Pulmonary artery endothelial cell (primary cell): ENCODE measurements at regions not wholly inside any gene's neighbourhood (a gene's known extent, or its start where the extent isn't known, plus 50 kb on each side); places are given as distances from the start of the nearest gene placed in this dataset.
"Not testable (repeated sequence)": the region's sequence is repeated elsewhere in the genome, so short reads cannot be mapped to it uniquely, and the experiment has no call there.

Experiments used
- DNase-seq: peaks from one replicate; pipeline ENCODE4 v3.0.0-alpha.2; 2011; ENCODE audit warnings: low read depth, low spot score

DNA sequence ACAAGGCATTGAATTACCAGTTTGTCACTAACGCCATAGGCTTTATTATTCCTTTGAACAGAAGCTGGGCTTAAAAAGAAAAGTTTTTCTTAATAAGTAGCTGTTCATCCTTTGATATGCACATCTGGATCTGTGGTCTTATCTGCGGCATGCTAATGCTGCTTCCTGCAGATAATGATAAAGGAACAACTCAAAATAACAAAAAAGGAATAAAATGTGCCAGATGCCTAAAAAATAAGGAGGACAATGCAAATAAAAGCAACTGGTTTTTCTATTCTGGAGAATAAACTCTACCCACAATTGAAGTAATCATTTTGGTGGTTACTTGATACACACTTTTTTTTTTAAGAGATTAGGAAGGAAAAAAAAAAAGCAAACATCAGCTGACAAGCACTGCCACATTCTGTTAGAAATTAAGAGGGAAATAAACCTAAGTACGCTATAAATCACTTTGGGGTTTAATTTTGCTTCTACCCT, 156.8 kb upstream of the SALL4 start:
- peak; percentile 53 for DNase-seq

DNA sequence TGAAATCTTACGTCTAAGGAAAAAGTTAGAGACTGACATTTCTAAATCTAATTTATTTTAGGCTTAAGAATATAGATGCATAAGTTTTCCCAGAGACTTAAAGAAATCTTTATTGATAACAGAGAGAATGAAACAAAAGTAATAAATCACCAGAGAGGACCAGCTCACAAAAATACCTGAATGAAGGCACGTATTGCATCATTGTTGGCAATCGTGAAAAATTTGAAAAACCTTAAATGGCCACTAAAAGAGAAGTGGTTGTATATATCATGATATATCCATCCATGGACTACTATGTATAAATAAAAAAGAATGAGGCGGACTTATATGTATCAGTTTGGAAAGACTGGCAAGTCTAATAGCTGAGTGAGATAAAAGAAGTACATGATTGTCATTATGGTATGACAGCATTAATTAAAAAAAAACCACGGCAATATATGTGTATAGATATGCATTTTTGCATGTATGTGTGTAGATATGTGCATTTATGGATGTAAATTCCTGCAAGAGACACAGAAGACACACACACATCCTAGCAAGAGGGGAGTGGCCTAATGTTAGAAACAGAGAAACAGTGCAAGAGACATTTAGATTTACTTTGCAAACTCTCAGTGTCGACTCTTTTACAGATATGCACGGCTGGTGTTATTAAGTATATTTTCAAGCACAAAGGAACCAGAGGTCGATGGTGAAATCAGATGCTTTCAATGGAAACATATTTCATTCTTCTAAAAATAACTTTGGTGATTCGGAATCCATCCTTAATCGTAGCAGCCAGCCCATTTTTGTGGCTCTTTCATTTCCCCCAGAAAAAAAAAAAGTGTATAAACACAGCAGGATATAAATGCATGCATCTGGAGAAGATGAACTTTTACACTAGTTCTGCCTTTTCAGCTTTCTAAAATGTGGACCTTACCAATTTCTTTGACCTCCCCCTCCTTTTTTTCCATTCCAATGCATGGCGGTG, 156.1 kb upstream of the SALL4 start:
- DNase-seq = no peak

DNA sequence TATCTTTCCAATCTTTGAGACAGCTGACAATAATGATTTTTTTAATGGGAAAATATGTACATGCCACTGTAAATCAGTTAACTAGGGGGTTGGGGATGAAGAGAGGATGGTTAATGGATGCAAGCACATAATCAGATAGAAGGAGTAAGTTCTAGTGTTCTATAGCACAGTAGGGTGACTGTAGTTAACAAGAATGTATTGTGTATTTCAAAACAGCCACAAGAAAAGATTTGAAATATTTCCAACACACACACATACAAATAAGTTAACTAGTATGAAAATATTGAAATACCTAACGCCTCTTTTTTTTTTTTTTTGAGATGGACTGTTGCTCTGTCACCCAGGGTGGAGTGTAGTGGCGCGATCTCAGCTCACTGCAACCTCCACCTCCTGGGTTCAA, 153.4 kb upstream of the SALL4 start:
- DNase-seq = no peak

DNA sequence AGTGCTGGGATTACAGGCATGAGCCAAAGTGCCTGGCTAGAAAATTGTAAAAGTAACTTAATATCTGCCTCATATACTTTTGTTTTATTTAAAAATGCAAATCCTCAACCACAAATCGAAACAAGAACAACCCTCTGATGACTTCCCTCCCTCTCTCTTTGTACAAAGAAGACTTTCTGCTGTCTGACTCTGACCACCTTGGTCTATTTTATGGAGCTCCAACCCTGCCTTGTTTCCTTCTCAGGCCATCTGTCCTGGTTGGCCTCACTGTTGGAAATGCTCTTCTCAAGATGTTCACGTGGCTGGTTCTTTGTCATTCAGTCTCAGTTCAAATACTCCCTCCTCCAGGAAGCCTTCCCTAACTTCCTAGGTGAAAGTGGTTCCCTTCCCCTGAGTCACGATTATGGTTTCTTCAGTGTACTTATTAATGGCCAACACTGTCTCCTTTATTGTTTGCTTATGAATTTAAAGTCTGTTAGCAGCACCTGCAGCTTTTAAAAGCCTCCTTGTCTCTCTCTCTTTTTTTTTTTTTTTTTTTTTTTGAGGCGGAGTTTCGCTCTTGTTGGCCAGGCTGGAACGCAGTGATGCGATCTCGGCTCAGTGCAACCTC, 151.5 kb upstream of the SALL4 start:
- DNase-seq = no peak

DNA sequence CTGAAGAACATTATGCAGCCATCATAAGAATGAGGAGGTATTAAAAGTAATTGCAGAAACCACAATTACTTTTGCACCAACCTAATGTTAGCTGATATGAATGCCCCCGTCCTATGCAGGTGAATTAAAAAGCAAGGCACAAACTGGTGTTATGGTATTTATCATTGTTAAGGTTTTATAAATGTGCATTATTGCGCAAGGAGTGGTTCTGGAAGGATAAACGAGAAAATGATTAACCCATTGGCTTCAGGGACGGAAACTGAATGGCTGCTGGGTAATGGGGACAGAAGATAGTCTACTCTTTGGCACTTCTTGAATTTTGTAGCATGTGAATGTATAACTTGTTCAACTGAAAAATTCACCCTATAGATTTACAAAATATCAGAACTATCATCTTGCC, 148.6 kb upstream of the SALL4 start:
- DNase-seq = no peak

DNA sequence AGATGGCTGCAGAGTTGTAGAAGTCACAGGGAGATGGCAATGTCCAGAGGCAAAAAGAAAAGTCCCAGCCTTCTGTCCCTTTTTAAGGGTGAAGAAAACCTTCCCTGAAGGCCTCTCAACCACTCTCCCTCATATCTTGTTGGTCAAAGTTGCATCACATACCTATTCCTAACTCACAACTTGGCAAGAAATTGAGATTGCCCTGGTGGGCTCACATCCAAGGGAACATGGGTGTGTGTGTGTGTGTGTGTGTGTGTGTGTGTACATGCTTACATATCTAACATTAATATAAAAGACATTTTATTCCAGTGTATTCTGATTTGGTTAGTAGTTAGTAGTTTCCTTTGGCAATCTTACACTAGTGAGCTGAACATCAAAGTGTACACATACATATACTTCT, 144.3 kb upstream of the SALL4 start:
- no peak for DNase-seq

DNA sequence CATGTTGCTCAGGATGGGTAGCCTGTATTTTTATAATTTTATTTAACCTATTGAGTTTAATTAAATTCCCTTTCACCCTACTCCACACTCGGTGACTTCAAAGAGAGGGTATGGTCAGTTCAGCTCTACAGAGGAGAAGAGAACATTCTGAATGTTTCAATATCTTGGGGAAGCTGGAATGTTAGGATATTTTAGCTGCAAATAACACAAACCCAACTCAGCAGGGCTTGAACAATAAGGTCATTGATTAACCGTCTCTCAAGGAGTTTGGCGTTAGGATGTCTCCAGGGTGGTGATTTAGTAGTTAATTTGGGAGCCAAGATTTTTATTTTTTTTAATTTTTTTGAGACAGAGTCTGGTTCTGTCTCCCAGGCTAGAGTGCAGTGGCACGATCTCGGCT, 143.6 kb upstream of the SALL4 start:
- DNase-seq = no peak

DNA sequence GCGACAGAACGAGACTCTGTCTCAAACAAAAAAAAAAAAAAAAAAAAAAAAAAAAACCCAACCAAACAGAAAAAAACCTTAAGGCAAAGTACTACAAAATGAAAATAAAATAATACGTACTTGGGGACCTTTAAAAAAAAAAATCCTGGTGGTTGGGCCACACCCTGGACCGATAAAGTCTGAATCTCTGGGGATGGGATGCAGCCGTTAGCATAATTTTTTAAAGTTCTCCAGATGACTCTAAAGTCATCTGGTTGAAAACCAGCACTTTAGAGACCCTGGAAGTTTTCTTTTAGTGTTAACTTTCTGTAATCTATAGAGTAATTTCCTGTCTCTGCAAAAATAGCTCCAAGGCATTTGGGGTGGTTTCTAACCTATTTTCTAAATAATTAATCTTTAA, 142.9 kb upstream of the SALL4 start:
- DNase-seq = no peak

DNA sequence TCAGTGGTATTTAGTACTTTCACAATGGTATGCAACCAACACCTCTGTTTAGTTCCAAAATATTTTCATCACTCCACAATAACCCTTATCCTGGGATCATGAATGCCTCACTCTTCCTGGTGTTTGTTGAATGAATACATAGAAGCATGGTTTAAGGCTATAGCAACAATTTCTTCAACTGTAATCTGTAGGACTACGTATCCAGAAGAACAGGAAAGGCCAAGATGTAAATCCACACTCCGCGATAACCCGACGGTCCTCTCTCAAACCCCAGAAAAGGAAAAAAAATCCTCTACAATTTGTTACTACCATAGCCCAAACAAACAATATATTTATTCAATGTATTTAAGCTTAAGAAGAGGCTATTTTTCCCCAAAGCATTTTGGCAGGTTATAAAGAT, 141.4 kb upstream of the SALL4 start:
- no peak for DNase-seq

DNA sequence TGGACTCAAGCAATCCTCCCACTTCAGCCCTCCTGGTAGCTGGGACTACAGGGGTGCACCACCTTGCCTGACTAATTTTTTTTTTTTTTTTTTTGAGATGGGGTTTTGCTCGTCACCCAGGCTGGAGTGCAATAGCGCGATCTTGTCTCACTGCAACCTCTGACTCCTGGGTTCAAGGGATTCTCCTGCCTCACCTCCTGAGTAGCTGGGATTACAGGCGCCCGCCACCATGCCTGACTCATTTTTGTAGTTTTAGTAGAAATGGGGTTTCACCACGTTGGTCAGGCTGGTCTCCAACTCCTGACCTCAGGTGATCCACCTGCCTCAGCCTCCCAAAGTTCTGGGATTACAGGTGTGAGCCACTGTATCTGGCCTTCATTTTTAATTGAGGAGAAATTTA, 141.0 kb upstream of the SALL4 start:
- not testable (repeated sequence) for DNase-seq

DNA sequence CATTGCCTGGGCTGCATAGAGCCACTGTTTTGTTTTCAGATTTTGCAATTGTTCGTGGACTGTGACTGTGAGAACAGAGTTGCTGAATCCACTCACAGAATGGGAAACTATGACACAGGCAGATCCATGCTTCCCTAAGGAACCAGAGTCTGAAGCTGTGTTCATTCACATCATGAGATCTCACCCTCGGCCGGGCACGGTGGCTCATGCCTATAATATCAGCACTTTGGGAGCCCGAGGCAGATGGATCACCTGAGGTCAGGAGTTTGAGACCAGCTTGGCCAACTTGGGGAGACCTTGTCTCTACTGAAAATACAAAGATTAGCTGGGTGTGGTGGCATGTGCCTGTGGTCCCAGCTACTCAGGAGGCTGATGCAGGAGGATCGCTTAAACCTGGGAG, 139.2 kb upstream of the SALL4 start:
- DNase-seq = no peak

DNA sequence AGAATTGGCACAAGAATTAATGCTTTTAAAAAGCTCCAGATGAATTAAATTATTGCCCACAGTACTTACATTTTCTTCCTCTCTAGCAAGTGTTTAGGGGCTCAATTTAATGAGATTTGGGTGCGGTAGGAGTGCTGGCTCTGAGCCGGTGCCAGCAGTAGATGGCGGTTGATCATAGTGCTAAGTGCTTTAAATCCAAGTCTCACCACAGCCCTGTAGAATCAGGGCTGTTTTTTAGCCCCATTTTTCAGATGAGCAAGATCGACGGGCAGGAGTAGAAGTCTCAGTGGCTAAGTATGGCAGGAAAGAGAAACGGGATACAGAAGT, 136.9 kb upstream of the SALL4 start:
- no peak for DNase-seq

DNA sequence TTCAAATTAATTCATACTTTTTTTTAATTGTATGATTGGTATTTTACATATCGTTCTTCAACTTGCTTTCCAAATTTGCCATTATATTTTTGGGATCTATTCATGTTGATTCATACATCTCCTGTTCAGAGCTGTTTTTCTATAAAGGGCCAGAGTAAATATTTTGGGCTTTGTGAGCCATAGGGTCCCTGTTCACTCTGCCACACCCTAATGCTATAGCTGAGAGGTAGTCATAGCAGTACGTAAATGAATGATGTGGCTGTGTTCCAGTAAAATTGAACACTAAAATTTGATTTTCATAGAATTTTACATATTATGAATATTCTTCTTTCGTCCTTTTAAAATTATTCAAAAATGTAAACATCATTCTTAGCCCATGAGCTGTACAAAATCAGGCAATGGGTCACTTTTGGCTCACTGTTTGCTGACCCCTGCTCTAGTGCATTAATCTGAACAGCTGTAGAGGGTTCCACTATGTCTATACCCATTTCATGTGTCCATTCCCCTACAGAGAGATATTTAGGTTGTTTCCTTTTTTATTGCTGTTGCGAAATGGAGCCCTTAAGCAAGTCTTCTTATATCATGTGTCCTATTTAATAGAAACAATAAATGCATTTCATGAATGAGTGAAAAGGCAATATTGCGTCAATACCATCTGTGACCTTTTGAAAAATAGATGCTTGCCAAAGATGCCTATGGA, 136.4 kb upstream of the SALL4 start:
- no peak for DNase-seq

DNA sequence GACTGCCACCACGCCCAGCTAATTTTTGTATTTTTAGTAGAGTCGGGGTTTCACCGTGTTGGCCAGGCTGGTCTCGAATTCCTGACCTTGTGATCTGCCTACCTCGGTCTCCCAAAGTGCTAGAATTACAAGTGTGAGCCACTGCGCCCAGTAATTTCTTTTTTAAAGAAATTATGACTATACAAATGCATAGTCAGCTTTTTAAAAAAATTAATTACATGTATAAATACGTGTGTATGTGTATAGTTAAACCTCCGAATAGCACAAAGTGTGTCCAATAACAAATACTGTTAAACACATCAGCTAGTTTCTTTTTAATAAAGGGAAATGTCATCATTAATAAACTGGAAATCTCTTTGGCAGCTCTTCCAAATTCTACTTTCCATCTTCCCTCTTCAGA, 135.5 kb upstream of the SALL4 start:
- DNase-seq = no peak

DNA sequence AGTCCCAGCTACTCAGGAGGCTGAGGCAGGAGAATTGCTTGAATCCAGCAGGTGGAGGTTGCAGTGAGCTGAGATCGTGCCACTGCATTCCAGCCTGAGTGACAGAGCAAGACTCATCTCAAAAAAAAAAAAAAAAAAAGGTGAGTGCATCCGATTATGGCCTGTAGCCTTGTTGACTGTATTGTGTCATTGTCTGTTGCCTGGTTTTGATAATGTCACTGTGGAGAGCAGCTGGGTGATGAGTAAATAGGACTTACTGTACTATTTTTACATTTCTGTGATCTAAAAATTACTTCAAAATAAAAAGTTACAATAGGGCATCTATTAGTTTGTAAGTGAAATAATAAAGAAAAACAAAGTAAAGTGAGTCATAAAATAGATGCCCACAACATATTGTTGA, 134.1 kb upstream of the SALL4 start:
- no peak for DNase-seq

DNA sequence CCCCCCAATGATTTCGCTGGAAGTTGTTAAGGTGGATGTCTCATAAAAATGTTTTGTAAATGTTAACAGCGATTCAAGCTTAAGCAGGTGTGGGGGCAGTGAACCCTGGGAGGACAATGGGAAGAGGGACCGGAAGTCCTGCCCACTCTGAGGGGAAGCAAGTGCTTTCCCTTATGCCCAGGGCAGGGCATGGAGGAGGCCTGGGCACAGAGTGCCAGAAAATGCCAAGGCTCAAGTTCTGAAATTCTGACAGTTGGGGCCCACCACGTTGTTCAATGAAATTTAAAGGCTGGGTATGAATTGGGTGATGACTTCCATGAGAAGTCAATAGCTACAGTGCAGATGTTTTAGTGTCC, 132.7 kb upstream of the SALL4 start:
- no peak for DNase-seq

DNA sequence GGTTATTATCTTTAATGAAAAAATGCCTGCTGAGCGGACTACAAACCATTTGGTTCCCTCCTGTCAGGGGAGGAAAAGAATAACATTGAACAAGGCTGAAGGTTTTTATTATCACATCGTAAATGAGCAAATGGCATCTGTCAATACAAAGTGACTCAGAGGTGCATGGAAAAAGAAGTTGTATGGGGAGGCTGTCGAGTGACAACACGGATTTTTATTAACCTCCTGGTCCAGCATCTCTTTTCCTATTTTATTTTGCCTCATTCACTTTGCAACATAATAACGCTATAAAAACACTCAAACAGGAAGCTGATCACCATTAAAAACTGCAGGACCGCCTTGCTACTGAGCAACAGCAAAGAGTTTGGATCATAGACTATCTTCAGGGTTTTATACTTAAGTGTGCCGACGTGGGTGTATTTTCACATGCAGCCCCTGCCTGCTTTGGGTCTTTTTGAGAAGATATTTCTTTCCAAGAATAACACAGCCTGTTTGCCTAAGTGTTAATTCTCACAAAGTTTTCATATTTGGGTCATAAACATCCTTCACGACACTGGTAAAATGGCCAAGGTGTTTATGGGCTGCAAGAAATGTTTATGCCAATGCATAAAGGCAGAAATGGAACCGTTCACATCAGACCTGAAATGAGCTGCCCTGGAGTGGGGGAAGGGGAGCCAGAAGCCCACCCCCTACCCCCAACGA, 132.1 kb upstream of the SALL4 start:
- no peak for DNase-seq

DNA sequence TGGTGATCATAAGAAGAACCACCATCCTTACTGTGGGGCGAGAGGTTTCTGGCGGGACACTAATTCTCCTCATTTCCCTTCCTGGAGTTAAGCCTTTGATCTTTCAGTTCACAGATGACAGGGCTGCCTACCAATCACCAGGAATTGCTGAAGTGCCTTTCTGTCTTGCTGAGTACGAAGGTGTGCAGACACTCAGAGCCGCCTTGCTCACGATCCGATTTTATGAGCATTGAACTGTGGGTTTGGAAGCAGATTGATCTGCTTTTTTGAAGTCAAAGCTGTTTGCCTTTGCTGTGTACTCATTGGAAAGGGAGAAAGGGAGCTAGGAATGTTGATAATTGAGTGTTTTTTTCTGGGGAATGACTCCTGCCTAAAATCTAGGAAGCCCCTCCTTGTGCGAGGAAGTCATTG, 129.1 kb upstream of the SALL4 start:
- DNase-seq = no peak

DNA sequence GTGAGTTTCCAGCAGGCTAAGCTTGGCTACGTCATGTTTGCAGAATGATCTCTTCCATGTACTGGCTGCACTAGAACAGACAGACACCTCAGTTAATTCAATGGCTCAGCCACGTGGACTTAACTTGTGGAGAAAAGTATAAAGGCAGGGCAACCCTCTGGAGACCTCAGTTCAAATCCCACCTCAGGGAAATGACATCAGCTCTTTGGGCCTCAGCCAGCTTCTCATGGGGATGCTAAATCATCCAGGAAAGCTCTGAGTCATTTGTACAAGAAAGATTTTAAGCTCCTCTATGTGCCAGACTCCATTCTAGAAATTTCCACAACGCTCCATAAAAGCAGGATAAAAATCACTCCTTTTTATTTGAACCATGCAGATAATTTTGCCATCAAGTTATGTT, 128.5 kb upstream of the SALL4 start:
- peak; percentile 67 for DNase-seq

DNA sequence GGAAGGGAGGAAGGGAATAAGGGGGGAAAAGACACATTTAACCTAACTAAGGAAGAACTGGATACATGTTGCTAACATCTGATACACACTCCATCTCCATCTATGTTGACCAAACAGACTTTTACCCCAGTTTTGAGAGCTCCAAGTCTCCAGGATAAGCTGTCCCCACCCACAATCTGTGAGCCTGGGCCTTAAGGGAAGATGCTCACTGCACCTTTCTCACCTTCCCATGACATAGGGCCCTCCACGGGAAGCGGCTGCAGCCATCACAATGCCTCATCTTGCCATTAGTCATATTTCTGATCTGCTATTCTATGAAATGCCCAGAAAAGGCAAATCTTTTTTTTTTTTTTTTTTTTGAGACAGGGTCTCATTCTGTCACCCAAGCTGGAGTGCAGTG, 126.6 kb upstream of the SALL4 start:
- DNase-seq = no peak

DNA sequence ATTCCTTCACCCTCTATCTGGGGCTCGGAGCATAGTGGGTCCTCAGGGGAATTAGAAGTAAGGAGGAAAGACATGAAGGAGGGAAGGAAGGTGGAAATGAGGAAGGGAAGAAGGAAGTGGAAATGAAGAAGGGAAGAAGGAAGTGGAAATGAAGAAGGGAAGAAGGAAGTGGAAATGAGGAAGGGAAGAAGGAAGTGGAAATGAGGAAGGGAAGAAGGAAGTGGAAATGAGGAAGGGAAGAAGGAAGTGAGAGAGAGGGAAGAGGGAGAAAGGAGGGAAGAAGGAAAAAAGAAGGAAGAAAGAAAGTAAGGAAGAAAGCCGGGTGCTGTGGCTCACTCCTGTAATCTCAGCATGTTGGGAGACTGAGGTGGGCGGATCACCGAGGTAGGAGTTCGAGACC, 125.6 kb upstream of the SALL4 start:
- DNase-seq = not testable (repeated sequence)
